Stomach smooth muscle (tissue), 2 donors: ENCODE measurements at regions not wholly inside any gene's neighbourhood (a gene's known extent, or its start where the extent isn't known, plus 50 kb on each side); places are given as distances from the start of the nearest gene placed in this dataset.
A peak's percentile ranks its signal among the peaks of the same experiment; 100 is the strongest.

ENCODE experiments used
- H3K27ac ChIP-seq: one replicate; pipeline ENCODE4 v1.7.0; 2013; ENCODE audit warnings: mild to moderate bottlenecking, low read length, inconsistent platforms
- H3K27me3 ChIP-seq, 2 donors: one replicate each; pipeline ENCODE4 v1.7.0; 2013; ENCODE audit warnings: low read length in 2 of 2; ENCODE audit not compliant: insufficient read depth in 2 of 2, control insufficient read depth in 1 of 2
- H3K36me3 ChIP-seq, 2 donors: one replicate each; pipeline ENCODE4 v1.7.0; 2013; ENCODE audit warnings: low read length in 2 of 2; ENCODE audit not compliant: control insufficient read depth in 2 of 2, insufficient read depth in 2 of 2
- H3K4me1 ChIP-seq: one replicate; pipeline ENCODE4 v1.7.0; 2013; ENCODE audit warnings: low read length; ENCODE audit not compliant: control insufficient read depth, insufficient read depth
- H3K4me3 ChIP-seq, 2 donors: one replicate each; pipeline ENCODE4 v1.7.0; 2013; ENCODE audit warnings: low read length in 2 of 2
- H3K9ac ChIP-seq, 2 donors: one replicate each; pipeline ENCODE4 v1.7.0; 2013; ENCODE audit warnings: low read length in 2 of 2, mild to moderate bottlenecking in 1 of 2
- H3K9me3 ChIP-seq, 2 donors: one replicate each; pipeline ENCODE4 v1.7.0; 2013; ENCODE audit warnings: low read length in 2 of 2; ENCODE audit not compliant: control insufficient read depth in 2 of 2
- donor health status: healthy.
- donor health status: Pancreatic carcinoma.

GRCh38 chr9:89662718-89663613, 58.2 kb downstream of the GADD45G start:
- H3K4me1 ChIP-seq, result peaks cover 27% of the 10 kb centered on the region
- H3K9me3 ChIP-seq, result no peaks in the 10 kb centered on the region
- no peak overlapping the region for H3K9ac ChIP-seq
- H3K27me3 ChIP-seq, result no peaks in the 10 kb centered on the region
- peak overlapping the region; percentile 70 for H3K27ac ChIP-seq
- H3K36me3 ChIP-seq, result no peaks in the 10 kb centered on the region
- no peak overlapping the region for H3K4me3 ChIP-seq

GRCh38 chr9:89663614-89663970, 58.8 kb downstream of the GADD45G start:
- H3K9ac ChIP-seq, result no peak overlapping the region
- no peak overlapping the region for H3K4me3 ChIP-seq
- H3K27ac ChIP-seq, result no peak overlapping the region
- peaks cover 23% of the 10 kb centered on the region for H3K4me1 ChIP-seq
- H3K27me3 ChIP-seq, result no peaks in the 10 kb centered on the region
- no peaks in the 10 kb centered on the region for H3K9me3 ChIP-seq
- H3K36me3 ChIP-seq, result no peaks in the 10 kb centered on the region

GRCh38 chr9:89664010-89664409, 59.2 kb downstream of the GADD45G start:
- Histone ChIP-seq H3K27ac (no peak overlapping the region), H3K36me3 (no peaks in the 10 kb centered on the region), H3K4me1 (peaks cover 23% of the 10 kb centered on the region), H3K27me3 (no peaks in the 10 kb centered on the region), H3K9ac (no peak overlapping the region), H3K4me3 (no peak overlapping the region), H3K9me3 (no peaks in the 10 kb centered on the region)

GRCh38 chr9:89664896-89665329, 60.1 kb downstream of the GADD45G start:
- no peaks in the 10 kb centered on the region for H3K36me3 ChIP-seq
- H3K27ac ChIP-seq, result no peak overlapping the region
- peaks cover 23% of the 10 kb centered on the region for H3K4me1 ChIP-seq
- H3K9me3 ChIP-seq, result no peaks in the 10 kb centered on the region
- no peak overlapping the region for H3K4me3 ChIP-seq
- no peak overlapping the region for H3K9ac ChIP-seq
- no peaks in the 10 kb centered on the region for H3K27me3 ChIP-seq

GRCh38 chr9:89666364-89666763, 61.6 kb downstream of the GADD45G start:
- peaks cover 13% of the 10 kb centered on the region for H3K4me1 ChIP-seq
- no peak overlapping the region for H3K4me3 ChIP-seq
- H3K27ac ChIP-seq, result no peak overlapping the region
- no peaks in the 10 kb centered on the region for H3K36me3 ChIP-seq
- no peaks in the 10 kb centered on the region for H3K27me3 ChIP-seq
- H3K9ac ChIP-seq, result no peak overlapping the region
- H3K9me3 ChIP-seq, result no peaks in the 10 kb centered on the region

- Histone ChIP-seq H3K27ac (no peak overlapping the region), H3K9me3 (no peaks in the 10 kb centered on the region), H3K27me3 (no peaks in the 10 kb centered on the region), H3K4me1 (peaks cover 7% of the 10 kb centered on the region), H3K9ac (no peak overlapping the region), H3K4me3 (no peak overlapping the region), H3K36me3 (no peaks in the 10 kb centered on the region)
Measured at GRCh38 chr9:89666950-89667349, 62.1 kb downstream of the GADD45G start.

GRCh38 chr9:89667726-89668125, 62.9 kb downstream of the GADD45G start:
- Histone ChIP-seq H3K4me3 (no peak overlapping the region), H3K4me1 (peaks cover 1% of the 10 kb centered on the region), H3K36me3 (no peaks in the 10 kb centered on the region), H3K27ac (no peak overlapping the region), H3K9me3 (no peaks in the 10 kb centered on the region), H3K27me3 (no peaks in the 10 kb centered on the region), H3K9ac (no peak overlapping the region)

GRCh38 chr9:89668216-89668865, 63.5 kb downstream of the GADD45G start:
- Histone ChIP-seq H3K9ac (no peak overlapping the region), H3K9me3 (no peaks in the 10 kb centered on the region), H3K4me3 (no peak overlapping the region), H3K27ac (no peak overlapping the region), H3K36me3 (no peaks in the 10 kb centered on the region), H3K4me1 (no peaks in the 10 kb centered on the region), H3K27me3 (no peaks in the 10 kb centered on the region)

GRCh38 chr9:89668866-89669246, 64.0 kb downstream of the GADD45G start:
- Histone ChIP-seq H3K9me3 (no peaks in the 10 kb centered on the region), H3K27me3 (no peaks in the 10 kb centered on the region), H3K4me3 (no peak overlapping the region), H3K9ac (no peak overlapping the region), H3K27ac (no peak overlapping the region), H3K36me3 (no peaks in the 10 kb centered on the region), H3K4me1 (no peaks in the 10 kb centered on the region)

- Histone ChIP-seq H3K9ac (no peak overlapping the region), H3K27me3 (no peaks in the 10 kb centered on the region), H3K36me3 (no peaks in the 10 kb centered on the region), H3K9me3 (no peaks in the 10 kb centered on the region), H3K27ac (no peak overlapping the region), H3K4me3 (no peak overlapping the region), H3K4me1 (no peaks in the 10 kb centered on the region)
Measured at GRCh38 chr9:89669361-89669842, 64.6 kb downstream of the GADD45G start.

GRCh38 chr9:89670114-89670513, 65.3 kb downstream of the GADD45G start:
- H3K9ac ChIP-seq, result no peak overlapping the region

More at GRCh38 chr9:89670114-89670513, 65.3 kb downstream of the GADD45G start:
- Histone ChIP-seq H3K4me3 (no peak overlapping the region), H3K36me3 (no peaks in the 10 kb centered on the region), H3K27me3 (no peaks in the 10 kb centered on the region), H3K9me3 (no peaks in the 10 kb centered on the region), H3K27ac (no peak overlapping the region), H3K4me1 (no peaks in the 10 kb centered on the region)
